ENCODE measurements at regions not wholly inside any gene's neighbourhood (a gene's known extent, or its start where the extent isn't known, plus 50 kb on each side); places are given as distances from the start of the nearest gene placed in this dataset.

- TF ChIP-seq, protein P1, sequence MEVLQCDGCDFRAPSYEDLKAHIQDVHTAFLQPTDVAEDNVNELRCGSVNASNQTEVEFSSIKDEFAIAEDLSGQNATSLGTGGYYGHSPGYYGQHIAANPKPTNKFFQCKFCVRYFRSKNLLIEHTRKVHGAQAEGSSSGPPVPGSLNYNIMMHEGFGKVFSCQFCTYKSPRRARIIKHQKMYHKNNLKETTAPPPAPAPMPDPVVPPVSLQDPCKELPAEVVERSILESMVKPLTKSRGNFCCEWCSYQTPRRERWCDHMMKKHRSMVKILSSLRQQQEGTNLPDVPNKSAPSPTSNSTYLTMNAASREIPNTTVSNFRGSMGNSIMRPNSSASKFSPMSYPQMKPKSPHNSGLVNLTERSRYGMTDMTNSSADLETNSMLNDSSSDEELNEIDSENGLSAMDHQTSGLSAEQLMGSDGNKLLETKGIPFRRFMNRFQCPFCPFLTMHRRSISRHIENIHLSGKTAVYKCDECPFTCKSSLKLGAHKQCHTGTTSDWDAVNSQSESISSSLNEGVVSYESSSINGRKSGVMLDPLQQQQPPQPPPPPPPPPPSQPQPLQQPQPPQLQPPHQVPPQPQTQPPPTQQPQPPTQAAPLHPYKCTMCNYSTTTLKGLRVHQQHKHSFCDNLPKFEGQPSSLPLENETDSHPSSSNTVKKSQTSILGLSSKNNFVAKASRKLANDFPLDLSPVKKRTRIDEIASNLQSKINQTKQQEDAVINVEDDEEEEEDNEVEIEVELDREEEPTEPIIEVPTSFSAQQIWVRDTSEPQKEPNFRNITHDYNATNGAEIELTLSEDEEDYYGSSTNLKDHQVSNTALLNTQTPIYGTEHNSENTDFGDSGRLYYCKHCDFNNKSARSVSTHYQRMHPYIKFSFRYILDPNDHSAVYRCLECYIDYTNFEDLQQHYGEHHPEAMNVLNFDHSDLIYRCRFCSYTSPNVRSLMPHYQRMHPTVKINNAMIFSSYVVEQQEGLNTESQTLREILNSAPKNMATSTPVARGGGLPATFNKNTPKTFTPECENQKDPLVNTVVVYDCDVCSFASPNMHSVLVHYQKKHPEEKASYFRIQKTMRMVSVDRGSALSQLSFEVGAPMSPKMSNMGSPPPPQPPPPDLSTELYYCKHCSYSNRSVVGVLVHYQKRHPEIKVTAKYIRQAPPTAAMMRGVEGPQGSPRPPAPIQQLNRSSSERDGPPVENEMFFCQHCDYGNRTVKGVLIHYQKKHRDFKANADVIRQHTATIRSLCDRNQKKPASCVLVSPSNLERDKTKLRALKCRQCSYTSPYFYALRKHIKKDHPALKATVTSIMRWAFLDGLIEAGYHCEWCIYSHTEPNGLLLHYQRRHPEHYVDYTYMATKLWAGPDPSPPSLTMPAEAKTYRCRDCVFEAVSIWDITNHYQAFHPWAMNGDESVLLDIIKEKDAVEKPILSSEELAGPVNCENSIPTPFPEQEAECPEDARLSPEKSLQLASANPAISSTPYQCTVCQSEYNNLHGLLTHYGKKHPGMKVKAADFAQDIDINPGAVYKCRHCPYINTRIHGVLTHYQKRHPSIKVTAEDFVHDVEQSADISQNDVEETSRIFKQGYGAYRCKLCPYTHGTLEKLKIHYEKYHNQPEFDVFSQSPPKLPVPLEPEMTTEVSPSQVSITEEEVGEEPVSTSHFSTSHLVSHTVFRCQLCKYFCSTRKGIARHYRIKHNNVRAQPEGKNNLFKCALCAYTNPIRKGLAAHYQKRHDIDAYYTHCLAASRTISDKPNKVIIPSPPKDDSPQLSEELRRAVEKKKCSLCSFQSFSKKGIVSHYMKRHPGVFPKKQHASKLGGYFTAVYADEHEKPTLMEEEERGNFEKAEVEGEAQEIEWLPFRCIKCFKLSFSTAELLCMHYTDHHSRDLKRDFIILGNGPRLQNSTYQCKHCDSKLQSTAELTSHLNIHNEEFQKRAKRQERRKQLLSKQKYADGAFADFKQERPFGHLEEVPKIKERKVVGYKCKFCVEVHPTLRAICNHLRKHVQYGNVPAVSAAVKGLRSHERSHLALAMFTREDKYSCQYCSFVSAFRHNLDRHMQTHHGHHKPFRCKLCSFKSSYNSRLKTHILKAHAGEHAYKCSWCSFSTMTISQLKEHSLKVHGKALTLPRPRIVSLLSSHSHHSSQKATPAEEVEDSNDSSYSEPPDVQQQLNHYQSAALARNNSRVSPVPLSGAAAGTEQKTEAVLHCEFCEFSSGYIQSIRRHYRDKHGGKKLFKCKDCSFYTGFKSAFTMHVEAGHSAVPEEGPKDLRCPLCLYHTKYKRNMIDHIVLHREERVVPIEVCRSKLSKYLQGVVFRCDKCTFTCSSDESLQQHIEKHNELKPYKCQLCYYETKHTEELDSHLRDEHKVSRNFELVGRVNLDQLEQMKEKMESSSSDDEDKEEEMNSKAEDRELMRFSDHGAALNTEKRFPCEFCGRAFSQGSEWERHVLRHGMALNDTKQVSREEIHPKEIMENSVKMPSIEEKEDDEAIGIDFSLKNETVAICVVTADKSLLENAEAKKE (CRISPR knock-in tag; IDR thresholded peaks at IDR 0.05): no peak
- TF ChIP-seq STAT1 (IDR thresholded peaks at IDR 0.05; ENCODE audit: unreplicated experiment) (no peak), NANOG (IDR thresholded peaks at IDR 0.05; ENCODE audit: borderline replicate concordance) (no peak), JUNB (IDR thresholded peaks at IDR 0.05; ENCODE audit: unreplicated experiment) (no peak), ZNF114 (CRISPR knock-in tag; IDR thresholded peaks at IDR 0.05) (no peak), EZH2 (IDR thresholded peaks at IDR 0.05; ENCODE audit: low read depth, unreplicated experiment) (no peak), CREB1 (CRISPR knock-in tag; IDR thresholded peaks at IDR 0.05; ENCODE audit: low read depth) (no peak)
Measured at GRCh38 chr14:53384536-53384935, 231.4 kb upstream of the DDHD1 start (continued).

DNA sequence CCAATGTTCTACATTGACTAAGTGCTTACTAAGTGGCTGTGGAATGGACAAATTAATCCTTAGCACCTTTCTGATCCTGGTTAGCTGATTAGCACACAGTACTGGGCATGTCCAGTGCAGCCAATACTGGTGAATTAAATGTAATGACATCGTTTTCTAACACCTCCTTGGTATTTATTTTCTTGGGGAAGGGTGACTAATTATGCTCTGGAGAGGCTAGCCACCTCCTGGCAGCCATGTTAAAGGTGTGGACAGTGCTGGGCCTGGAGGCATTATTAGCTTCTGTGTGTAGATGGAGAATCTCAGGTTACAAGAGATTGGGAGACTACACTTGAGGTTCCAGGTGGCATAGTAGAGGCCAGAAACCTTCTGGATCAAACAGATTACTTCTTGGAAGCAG is 230.9 kb upstream of the DDHD1 start:
- Histone ChIP-seq H3K36me3 (ENCODE audit: insufficient read depth) (no peaks in the 10 kb centered on the region), H3K4me2 (no peak overlapping the region), H3F3A (replicated peaks; ENCODE audit: low read depth) (no peaks in the 10 kb centered on the region), H3K27me3 (ENCODE audit: insufficient read depth) (no peaks in the 10 kb centered on the region), H3K4me3 (no peak overlapping the region), H4K20me1 (replicated peaks; ENCODE audit: insufficient read depth) (no peaks in the 10 kb centered on the region), H3K9me2 (ENCODE audit: insufficient read depth) (0 out of 2 replicates have a peak, but pooled peaks cover 2% of the 10 kb centered on the region), H2AFZ (no peak overlapping the region), H3K4me1 (ENCODE audit: insufficient read depth) (no peaks in the 10 kb centered on the region), H3K79me2 (replicated peaks; ENCODE audit: insufficient read depth) (no peaks in the 10 kb centered on the region), H3K27ac (ENCODE audit: low read depth) (no peak overlapping the region)
- H3K36me3 Mint-ChIP-seq (ENCODE audit: low read depth): no peaks in the 10 kb centered on the region
- peaks cover 7% of the 10 kb centered on the region; the same call in 2 of the 3 replicates for H3K4me1 Mint-ChIP-seq
- H3K27ac Mint-ChIP-seq: no peak overlapping the region
- peaks cover 2% of the 10 kb centered on the region for H3K27me3 Mint-ChIP-seq (ENCODE audit: insufficient read depth, low read depth, poor library complexity)
- DNase-seq (ENCODE audit: low spot score): no peak
- H3K4me3 Mint-ChIP-seq: no peak overlapping the region
- no peaks in the 10 kb centered on the region for H3K9me3 Mint-ChIP-seq
- ATAC-seq: no peak
- no peak for TF ChIP-seq EZH2phosphoT487 (IDR thresholded peaks at IDR 0.05; ENCODE audit: unreplicated experiment)
- TF ChIP-seq, protein P1 (CRISPR knock-in tag; IDR thresholded peaks at IDR 0.05): no peak
- TF ChIP-seq POLR2AphosphoS5 (IDR thresholded peaks at IDR 0.05; ENCODE audit: low read depth): no peak
- no peak for TF ChIP-seq ZNF331 (CRISPR knock-in tag; IDR thresholded peaks at IDR 0.05; ENCODE audit: low read depth)
- TF ChIP-seq JUNB (IDR thresholded peaks at IDR 0.05; ENCODE audit: unreplicated experiment): no peak
- TF ChIP-seq ZNF114 (CRISPR knock-in tag; IDR thresholded peaks at IDR 0.05): no peak

Data from GM23338 (cell line).